ENCODE measurements at regions not wholly inside any gene's neighbourhood (a gene's known extent, or its start where the extent isn't known, plus 50 kb on each side); places are given as distances from the start of the nearest gene placed in this dataset.
A peak's percentile ranks its signal among the peaks of the same experiment; 100 is the strongest.

DNA sequence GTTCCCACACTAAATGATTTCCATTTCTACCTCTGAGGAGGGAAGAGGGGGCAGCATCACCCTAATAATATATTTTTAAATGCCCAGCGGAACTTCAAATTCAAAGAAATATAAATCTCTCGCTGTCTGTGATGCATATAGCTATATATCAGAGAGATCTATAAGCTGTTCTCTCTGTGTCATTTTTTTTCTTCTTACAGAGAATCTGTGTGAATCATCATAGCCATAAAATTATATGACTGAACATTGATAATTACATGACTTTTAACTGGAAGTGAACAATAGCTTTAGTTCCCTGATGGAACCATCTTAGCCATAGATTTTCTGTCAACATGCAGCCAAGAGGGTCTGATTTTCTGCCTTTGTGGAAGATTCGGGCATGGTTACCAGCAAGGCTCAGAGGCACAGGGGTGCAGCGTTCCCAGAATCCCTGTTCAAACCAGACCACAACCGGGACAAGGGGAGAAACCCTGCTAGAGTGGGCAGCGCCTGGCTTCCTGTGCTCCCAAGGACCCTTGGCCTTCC, 93.7 kb upstream of the OSMR start:
- DNase-seq (ENCODE audit: low read depth in 2 of 2): no peak

DNA sequence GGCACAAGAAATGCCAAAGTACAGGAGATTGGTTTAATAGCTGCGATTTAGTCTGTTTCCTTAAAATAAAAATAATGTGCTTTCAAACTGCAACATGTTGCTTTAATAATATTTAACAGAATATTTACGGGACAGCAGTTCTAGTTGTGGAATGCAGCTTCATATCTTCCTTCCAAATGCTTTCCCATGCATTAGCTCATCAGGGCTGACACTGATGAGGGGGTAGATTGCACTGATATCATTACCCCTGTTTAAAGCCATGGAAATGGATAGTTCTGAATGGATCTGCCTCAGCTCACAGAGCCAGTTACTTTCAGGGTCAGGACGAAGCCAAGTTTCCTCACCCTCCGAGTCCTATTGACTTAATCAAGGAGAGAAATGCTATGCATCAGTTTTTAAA, 93.2 kb upstream of the OSMR start:
- no peak for DNase-seq (ENCODE audit: low read depth in 2 of 2)

DNA sequence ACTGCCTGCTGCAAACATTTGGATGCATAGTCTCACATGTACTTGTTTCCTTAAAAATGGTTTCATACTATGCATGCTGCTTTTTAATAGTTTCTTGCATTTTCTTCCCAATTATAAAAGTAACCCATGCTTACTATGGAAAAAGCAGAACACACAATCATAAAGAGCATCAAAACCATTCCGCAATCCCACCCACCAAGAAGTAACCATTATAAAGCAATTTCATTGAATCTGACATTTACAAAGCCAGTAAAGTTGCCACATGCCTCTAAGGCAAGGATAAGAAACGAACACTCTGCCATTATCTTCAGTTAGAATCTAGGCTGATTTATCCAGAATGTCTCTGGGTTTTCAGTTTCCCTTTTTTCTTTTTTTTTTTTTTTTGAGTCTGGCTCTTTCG, 92.7 kb upstream of the OSMR start:
- DNase-seq (ENCODE audit: low read depth in 2 of 2): no peak

DNA sequence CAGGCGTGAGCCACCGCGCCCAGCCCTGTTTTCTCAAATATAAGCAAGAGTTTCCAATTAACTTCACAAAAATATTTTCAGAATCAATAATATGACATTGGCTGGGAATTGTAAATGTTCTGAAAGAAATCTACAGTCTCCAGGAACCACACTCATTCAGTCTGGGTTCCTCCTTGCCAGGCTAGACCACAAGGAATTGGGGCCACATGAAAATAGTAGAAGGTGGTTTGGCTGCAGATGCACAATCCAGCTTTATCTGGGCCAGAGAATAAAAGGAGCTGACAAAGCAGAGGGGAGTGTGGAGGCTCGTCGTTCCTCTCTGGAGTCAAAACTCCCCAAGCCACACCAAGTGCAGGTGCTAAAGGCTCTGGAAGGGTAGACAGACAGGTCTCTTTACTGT, 92.0 kb upstream of the OSMR start:
- DNase-seq (ENCODE audit: low read depth in 2 of 2): no peak

DNA sequence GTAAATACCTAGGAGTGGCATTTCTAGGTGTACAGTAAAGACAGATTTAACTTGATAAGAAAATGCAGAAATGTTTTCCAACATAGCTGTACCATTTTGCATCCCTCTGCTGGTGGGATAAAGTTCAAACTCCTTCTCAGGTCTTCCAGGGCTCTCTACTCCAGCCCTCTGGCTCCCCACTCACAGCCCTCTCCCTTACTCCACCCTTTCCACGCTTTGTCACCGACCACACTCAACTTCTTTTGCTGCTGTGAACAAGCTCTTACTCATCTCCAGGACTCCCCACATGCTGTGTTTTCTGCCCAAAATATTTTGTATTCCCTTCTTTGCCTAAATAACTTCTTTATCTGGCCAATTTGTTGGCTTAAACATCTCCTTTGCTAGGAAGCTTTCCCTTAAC, 90.6 kb upstream of the OSMR start:
- no peak for DNase-seq (ENCODE audit: low read depth in 2 of 2)

DNA sequence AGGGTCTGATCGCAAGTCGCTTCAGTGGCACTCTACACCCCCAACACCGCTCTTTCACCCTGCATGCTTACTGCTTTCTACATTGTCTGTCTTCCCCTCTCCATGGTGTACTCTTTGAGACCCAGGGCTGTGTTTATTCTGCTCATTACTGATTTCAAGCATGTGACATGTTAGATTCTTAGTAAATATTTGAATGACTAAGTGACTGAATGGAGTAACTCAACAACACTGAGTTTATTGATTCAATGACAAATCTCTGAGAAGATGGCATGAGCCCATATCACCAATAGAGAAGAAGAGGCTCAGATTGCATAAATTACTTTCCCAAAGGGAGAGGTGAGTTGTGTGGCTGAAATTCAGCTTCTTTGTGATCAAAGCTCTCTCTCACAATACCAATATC, 89.7 kb upstream of the OSMR start:
- DNase-seq (ENCODE audit: low read depth in 2 of 2): no peak

DNA sequence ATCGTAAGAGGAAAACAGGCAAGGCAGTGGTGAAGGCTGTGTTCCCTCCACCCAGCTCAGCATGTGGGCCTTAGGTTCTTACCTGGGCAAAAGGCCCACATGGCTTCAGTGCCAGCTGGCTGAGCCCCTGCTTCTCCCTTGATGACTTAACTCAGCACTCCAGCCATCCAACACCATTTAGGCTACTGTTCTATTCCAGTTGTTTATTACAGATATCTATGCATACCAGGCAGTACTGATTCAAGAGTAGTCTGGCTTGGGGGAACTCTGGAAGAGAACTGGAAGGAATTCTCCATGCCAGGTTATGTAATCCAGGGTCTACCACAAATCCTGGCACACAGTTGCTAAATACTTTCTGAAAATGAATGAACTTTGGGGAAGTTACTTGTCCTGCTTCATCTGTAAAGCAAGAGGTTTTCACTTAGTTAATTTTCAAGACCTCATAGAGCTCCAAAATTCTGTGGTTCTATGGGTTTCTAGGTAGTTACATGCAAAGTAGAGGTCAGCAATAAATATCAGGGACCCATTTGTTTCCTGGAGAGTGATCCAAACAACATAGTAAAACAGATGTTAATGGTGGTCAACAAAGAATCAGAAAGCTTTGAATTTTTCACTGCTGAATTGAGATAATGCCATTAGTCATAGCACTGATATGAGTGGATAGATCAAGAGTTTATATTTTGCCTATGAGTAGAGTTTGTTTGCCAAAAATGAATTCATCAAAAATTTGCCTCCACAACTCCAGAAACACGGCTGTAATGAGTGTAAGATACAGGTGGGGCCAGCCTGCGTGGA, 88.2 kb upstream of the OSMR start:
- no peak for DNase-seq (ENCODE audit: low read depth in 2 of 2)

DNA sequence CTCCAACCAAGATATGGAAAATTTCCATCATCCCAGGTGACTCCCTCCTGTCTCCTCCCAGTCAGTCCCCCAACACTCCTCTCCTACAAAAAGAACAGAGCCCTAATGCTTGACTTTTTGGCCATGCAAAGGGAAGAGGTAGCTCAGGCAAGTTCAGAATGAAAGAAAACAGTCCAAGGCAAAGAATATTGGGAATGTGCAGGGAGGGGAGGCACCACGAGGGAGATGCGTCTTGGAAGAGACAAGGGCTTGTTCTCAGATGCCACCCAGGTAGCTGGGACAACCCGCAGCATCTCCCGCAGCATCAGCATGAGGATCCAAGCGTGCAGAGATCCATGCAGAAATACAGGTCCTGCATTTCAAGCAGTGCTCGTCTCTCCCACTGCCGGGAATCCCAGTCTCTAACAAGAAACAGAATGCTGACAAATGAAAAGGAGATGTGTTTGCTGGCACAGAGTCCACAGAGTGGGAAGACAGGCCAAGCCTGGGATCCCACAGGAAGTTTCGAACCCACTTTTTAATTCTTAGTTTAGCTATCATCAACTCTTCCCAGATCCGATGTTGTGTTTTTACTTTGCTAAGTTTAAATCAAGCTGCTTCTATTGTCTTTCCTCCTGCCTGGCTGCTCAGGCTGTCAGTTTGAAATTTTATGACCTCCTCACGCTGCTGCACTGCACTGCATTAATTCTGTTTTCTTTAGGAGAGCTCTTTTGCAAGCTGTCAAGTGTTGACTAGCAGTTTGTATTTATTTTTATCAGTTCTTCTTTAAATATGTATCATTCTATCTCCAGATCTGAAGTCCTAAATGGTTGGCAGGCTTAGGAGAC, 86.8 kb upstream of the OSMR start:
- no peak for DNase-seq (ENCODE audit: low read depth in 2 of 2)

DNA sequence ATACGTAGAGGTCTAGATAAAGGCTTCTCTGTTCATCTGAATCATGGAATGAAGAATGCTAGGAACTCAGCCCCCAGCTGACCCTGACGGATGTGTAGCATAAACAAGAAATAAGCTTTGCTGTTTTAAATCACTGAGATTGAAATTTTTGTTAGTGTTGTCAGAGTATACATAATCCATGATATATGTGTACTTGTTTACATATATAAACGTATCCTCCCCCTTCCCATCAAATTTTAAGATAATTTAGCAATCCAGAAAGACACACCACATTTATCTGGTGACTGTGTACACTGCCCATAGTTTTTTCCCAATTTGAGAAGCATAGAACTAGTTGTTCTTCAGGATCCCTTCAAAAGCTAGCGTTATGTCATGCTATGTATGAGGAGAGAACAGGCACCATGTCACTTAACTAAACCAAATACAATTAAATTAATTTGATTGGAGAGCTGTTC, 80.8 kb upstream of the OSMR start:
- no peak for DNase-seq (ENCODE audit: low read depth in 2 of 2)

DNA sequence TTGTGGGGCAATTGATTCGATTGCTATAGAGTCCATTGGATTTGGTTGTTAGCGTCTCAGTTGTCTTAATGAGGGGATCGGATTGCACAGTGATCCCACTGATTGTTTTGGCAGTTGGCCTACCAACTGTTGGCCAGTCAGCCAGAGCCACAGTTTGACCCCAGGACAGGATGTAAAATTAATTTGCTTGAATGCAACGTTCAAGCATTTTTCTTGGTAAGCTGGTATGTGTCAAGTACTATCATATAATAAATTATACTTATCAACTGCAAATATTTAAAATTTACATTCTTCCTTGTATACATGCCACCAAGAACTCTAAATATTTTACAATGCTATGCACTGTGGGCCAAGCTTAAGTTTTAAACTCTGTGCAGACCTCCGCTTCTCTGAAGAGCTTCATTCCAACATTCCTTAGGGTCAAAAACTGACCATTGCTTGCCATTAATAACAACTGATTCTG, 80.4 kb upstream of the OSMR start:
- peak in 1 of 2 donors; percentile 18 for DNase-seq (ENCODE audit: low read depth in 2 of 2)

DNA sequence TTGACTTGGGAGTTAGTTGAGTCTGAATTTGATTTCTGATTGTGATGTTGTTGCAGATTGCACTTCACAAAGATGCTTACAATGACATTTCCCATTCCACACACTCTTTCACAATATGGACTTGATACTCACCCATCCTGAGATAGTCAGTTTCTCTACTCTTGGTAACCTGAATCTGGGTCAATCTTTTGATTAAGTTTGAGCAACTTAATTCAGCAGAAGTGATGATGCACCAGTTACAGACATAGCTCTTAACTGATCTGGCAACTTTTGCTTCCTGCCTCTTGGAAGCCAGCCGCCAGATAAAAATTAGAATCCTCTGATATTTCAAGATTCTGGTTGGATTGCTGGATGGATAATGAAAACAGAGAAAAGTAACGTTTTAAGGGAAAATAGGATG, 79.7 kb upstream of the OSMR start:
- DNase-seq (ENCODE audit: low read depth in 2 of 2): no peak

DNA sequence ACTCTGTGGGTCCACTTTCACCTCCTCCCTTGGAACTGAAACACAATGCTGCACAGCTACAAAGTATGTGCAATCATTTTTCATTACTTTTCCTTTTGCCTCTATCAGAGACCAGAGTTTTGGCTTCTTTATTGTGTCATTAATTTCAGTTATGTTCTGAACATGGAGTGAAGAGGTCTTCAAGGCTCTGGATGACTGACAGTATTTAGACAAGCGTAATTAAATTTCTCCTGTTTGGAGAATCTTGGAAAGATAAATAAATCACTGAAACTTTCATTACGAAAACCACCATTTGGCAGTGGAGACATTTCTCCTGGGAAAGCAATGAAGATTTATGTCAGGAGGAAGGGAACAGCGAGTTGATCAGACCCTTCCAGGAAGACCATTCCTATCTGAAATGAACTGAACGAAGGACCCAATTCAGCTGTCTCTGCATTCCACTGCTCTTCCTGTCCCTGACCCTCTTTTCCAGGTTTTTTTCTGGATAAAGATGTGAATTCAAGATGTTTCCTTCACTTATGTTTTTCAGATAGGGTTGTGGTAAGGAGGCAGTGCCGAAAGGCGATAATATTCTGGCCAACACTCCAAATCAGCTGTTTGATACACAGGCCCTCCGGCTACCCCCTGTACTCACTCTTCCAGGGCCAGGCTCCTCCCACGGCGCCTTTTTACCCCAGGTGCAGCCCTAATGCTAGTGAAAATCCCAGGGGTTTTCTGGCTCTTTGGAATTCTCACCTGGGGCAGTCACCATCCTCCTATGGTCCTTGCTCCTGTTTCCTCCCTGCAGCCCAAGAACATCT, 77.2 kb upstream of the OSMR start:
- no peak for DNase-seq (ENCODE audit: low read depth in 2 of 2)

DNA sequence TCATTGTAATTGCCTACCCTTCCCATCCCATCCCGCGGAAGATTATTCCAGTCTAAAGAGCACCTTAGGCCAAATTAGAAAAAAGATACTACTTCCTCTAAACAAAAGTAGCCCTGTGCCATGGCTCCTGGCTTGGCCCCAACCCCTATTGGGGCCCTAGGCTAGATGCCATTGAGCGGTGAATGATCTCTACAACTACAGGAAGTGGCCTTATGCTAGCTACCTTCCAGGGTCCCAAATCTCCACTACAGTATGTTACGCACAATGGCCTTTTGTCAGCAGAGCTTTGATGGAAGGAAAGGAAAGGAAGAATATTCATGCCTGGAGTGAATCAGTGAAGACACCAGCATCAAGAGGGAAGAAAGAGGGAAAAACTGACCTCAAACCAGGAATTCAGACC, 73.3 kb upstream of the OSMR start:
- DNase-seq (ENCODE audit: low read depth in 2 of 2): no peak

DNA sequence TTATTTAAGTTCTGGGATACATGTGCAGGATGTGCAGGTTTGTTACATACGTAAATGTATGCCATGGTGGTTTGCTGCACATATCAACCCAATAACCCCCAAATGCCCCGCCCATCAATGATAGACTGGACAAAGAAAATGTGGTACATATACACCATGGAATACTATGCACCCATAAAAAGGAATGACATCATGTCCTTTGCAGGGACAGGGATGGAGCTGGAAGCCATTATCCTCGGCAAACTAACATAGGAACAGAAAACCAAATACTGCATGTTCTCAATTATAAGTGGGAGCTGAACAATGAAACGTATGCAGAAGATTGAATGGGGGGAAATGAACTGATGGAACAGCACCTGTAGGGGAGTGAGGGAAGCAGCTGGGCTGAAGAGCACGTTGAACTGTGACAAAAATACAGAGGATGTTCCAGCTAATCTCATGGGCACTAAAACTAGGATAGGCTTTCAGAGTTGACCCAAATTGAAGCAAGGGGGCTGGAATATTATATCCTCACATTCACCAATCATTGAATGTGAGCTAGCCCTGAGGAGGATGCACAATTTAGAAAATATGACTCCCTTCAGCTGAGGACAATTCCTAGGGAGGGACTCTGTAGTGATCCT, 70.5 kb upstream of the OSMR start:
- no peak for DNase-seq (ENCODE audit: low read depth in 2 of 2)

DNA sequence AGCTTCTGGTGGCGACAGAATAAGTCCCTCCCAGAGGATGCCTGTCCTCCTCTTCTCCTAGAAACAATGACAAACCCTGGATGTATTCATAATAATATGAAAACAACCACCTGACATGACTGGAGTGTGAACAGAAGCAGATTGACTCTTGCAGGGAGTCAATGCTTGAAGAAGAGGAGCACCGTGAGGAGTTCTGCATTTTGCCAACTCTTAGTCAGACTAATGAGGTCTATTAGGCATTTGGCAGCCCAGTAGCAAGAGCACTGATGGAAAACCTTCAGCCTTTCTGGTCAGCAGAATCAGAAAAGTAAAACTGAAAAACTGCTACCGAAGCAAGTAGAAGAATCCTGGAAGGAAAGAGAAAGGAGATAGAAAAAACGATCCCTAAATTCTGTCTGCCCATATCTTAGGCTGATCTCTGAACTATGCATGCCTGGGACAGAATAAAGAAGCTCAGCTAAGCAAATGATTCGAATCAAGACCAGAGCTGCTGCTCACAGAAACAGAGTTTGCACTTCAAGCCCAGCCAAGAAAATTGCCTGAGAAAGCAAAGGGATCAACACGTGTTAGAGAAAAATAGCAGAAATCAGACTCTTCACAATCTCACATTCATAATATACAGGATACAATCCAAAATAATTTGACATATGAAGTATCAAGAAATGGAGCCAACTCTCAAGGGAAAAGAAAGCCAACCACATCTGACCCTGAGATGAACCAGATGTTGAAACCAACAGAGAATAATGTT, 69.5 kb upstream of the OSMR start:
- DNase-seq (ENCODE audit: low read depth in 2 of 2): no peak

DNA sequence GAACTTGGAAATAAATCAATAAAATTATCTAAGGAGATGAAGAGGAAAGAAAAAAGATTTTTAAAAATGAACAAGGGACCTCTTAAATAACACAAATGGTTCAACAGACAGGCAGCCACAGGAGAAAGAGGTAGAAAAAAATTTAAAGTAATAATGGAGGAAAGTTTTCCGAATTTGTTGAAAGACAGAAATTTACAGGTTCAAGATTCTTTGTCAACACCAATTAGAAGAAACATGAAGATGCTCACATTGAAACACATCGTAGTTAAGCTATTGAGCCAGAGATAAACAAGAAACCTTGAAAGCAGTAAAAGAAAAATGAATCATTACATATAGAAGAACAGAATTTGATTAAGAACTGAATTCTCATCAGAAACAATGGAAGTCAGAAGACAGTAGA, 68.7 kb upstream of the OSMR start:
- DNase-seq (ENCODE audit: low read depth in 2 of 2): no peak

DNA sequence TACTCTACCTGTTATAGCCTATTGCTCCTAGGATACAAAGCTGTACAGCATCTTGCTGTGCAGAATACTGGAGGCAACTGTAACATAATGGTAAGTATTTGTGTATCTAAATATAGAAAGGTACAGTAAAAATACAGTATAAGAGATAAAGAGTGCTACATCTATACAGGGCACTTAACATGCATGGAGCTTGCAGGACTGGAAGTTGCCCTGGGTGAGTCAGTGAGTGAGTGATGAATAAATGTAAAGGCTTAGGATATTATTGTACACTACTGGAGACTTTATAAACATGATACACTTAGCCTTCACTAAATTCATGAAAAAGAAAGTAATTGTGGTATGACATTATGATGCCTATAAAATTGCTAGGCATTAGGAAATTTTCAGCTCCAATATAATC, 65.5 kb upstream of the OSMR start:
- DNase-seq (ENCODE audit: low read depth in 2 of 2): no peak

DNA sequence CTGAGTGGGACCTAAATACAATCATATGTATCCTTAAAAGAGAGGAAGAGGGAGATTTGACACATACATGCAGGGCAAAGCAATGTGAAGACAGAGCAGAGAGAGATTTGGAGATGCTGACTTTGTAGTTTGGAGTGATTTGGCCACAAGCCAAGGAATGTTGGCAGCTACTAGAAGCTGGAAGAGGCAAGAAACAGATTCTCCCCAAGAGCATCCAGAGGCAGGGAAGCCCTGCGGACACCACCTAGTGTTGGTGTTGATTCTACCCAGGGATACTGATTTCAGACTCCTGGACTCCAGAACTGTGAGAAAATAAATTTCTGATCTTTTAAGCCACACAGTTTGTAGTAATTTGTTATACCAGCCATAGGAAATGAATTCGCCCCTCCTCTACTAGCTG, 64.9 kb upstream of the OSMR start:
- DNase-seq (ENCODE audit: low read depth in 2 of 2): peak; percentile 41 to 58

DNA sequence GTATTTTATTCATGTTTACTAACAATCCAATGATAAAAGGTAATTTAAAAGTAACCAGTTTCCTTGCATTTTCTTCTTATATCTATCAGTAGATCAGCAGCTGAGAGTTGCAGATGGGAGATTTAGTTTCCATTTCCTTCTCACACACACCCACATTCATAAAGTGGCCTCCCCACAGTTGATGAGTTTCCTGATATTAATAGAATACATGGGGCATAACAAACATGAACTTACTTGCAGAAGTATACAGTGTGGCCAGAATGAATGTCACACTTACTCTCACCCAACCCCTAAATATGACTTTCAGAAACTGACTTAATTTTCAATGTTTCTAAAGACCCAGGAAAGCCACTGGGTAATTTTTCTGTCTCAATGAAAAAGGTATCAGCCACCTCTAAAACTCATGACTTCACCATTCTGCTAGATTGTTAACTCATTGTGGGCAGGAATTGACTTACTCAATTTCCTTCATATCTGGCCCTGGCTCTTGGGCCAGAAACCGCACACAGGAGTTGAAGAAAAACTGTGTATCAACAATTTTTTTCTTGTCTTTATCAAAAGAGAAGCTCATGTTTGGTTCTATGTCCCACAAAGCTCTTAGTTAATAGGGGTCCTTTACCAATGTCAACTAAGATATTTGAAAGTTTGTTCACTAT, 63.5 kb upstream of the OSMR start:
- peak in 1 of 2 donors; percentile 16 for DNase-seq (ENCODE audit: low read depth in 2 of 2)

DNA sequence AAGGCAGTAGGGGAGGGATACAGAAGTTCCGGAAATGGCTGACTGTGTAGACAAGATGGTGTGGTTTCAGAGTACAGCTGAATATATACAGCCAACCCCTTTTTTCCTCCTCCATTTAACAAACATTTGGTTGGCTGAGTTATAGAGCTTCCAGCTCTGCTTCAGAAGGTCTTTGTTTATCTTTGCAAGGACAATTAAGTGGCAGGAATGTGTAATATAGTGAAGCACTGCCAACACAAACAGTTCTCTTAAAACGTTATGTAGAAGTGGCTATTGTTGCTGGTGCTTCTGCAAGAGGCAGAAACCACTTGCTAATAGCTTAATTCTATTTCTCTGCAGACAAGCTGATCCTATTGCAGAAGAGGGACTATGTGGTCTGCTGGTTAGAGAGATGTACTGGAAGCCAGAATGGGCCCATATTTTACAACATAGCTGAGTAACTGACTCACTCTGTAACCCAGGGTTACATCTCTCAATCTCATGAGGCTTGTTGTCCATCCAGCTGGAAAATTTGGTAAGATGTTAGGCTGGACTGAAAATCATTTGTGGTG, 62.7 kb upstream of the OSMR start:
- DNase-seq (ENCODE audit: low read depth in 2 of 2): peak; percentile 89 to 92
